ENCODE measurements at regions not wholly inside any gene's neighbourhood (a gene's known extent, or its start where the extent isn't known, plus 50 kb on each side); places are given as distances from the start of the nearest gene placed in this dataset.

GRCh38 chr1:223486932-223487886 lies 94.0 kb downstream of the CCDC185 start:
- Histone ChIP-seq H3K4me3 (no peak overlapping the region), H3K79me2 (no peaks in the 10 kb centered on the region), H3K27me3 (peaks cover 11% of the 10 kb centered on the region), H4K20me1 (ENCODE audit: insufficient read depth, poor library complexity, severe bottlenecking) (no peaks in the 10 kb centered on the region), H3K4me2 (no peak overlapping the region), H3K9me2 (replicated peaks; ENCODE audit: insufficient read depth) (no peaks in the 10 kb centered on the region), H3K36me3 (replicated peaks; ENCODE audit: insufficient read depth, low read depth) (no peaks in the 10 kb centered on the region), H3K9me3 (ENCODE audit: low read depth) (no peaks in the 10 kb centered on the region), H3K4me1 (ENCODE audit: insufficient read depth) (no peaks in the 10 kb centered on the region), H2AFZ (no peak overlapping the region), H3K27ac (no peak overlapping the region)
- 70% methylated on average over 10 of the region's 10 CpGs for WGBS (ENCODE audit: low lambda C conversion rate, missing lambda C conversion rate)
- no peak for DNase-seq (ENCODE audit: low spot score)
- TF ChIP-seq EZH2 (IDR thresholded peaks at IDR 0.05; ENCODE audit: borderline replicate concordance): no peak

DNA sequence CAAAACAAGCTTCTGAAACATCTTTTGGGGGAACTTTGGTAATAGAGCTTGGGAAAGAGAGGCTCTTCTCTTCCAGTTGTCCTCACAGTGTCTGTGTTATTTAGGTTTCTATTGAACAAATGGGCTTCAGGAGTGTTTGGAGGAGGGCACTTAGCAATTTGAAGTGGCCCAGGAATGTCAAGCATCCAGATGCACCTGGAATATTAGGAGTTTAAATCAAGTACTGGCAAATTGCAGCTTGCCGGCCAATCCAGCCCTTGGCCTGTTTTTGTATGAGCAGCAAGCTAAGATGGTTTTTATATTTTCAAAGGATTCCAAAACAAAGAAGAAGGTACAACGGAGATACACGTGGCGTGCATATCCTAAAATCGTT lies 94.7 kb downstream of the CCDC185 start:
- WGBS (ENCODE audit: low lambda C conversion rate, missing lambda C conversion rate): 84% methylated on average over 5 of the region's 5 CpGs

DNA sequence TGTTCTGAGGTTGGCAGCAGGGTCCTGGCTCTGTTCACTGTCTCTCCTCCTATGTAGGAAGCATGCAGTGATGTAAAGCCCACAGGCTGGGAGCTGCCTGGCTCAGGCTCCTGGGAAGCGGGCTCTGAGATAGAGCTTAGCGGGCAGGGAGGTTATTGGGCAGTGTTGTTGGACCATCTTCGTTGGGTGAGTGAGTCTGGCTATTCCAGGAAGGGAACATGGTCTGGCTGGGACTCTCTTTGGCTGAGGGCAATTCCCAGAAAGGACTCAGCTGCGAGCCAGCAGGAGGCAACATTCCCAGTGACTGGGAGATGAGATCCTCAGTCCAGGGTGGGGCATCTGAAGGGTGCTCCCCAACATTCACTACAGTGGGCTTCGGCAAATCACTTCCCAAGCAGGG lies 96.2 kb downstream of the CCDC185 start:
- Histone ChIP-seq H3K4me1 (ENCODE audit: insufficient read depth) (peaks cover under 1% of the 10 kb centered on the region), H3K4me3 (no peak overlapping the region), H3K27ac (no peak overlapping the region), H3K4me2 (no peak overlapping the region), H3K9me2 (replicated peaks; ENCODE audit: insufficient read depth) (no peaks in the 10 kb centered on the region), H3K9me3 (ENCODE audit: low read depth) (no peaks in the 10 kb centered on the region), H3K36me3 (replicated peaks; ENCODE audit: insufficient read depth, low read depth) (no peaks in the 10 kb centered on the region), H3K27me3 (peaks cover 11% of the 10 kb centered on the region), H4K20me1 (ENCODE audit: insufficient read depth, poor library complexity, severe bottlenecking) (no peaks in the 10 kb centered on the region), H3K79me2 (no peaks in the 10 kb centered on the region), H2AFZ (no peak overlapping the region)
- TF ChIP-seq EZH2 (IDR thresholded peaks at IDR 0.05; ENCODE audit: borderline replicate concordance) (no peak), CTCF (IDR thresholded peaks at IDR 0.05; ENCODE audit: poor library complexity) (no peak), EZH2phosphoT487 (IDR thresholded peaks at IDR 0.05; ENCODE audit: low read depth, severe bottlenecking, unreplicated experiment) (no peak)
- WGBS (ENCODE audit: low lambda C conversion rate, missing lambda C conversion rate): 93% methylated on average over 5 of the region's 5 CpGs
- no peak for DNase-seq (ENCODE audit: low spot score)

More for the DNA sequence above, 94.7 kb downstream of the CCDC185 start:
- TF ChIP-seq EZH2 (IDR thresholded peaks at IDR 0.05; ENCODE audit: borderline replicate concordance) (no peak), EZH2phosphoT487 (IDR thresholded peaks at IDR 0.05; ENCODE audit: low read depth, severe bottlenecking, unreplicated experiment) (no peak), CTCF (IDR thresholded peaks at IDR 0.05; ENCODE audit: poor library complexity) (no peak)
- H4K20me1 ChIP-seq (ENCODE audit: insufficient read depth, poor library complexity, severe bottlenecking): no peaks in the 10 kb centered on the region
- DNase-seq (ENCODE audit: low spot score): no peak
- H3K9me3 ChIP-seq (ENCODE audit: low read depth): no peaks in the 10 kb centered on the region
- H3K4me1 ChIP-seq (ENCODE audit: insufficient read depth): no peaks in the 10 kb centered on the region
- H3K79me2 ChIP-seq: no peaks in the 10 kb centered on the region
- no peaks in the 10 kb centered on the region for H3K9me2 ChIP-seq (replicated peaks; ENCODE audit: insufficient read depth)
- no peak overlapping the region for H3K4me3 ChIP-seq
- no peak overlapping the region for H2AFZ ChIP-seq
- no peaks in the 10 kb centered on the region for H3K36me3 ChIP-seq (replicated peaks; ENCODE audit: insufficient read depth, low read depth)
- H3K4me2 ChIP-seq: no peak overlapping the region
- no peak overlapping the region for H3K27ac ChIP-seq
- peaks cover 11% of the 10 kb centered on the region for H3K27me3 ChIP-seq

DNA sequence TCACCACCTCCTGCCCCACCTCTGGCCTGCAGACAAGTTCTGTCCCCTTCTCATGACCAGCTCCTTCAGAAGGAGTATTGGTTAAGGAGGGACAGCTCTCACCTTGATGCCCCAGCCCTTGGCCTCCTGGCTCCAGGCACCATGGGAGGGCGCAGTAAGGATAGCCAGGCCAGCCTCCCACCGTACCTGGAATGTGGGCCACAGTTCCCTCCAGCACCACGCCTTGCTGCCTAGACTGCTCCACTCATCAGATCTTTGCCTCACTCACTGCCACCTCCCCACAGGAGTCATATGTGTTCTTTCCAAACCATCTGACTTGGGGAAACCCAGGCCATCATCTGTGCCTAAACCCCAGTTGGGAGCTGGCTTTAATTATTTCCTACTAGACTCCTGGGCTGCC lies 97.0 kb downstream of the CCDC185 start:
- H3K27me3 ChIP-seq: peaks cover 11% of the 10 kb centered on the region
- no peaks in the 10 kb centered on the region for H3K79me2 ChIP-seq
- H3K9me3 ChIP-seq (ENCODE audit: low read depth): no peaks in the 10 kb centered on the region
- H3K9me2 ChIP-seq (replicated peaks; ENCODE audit: insufficient read depth): no peaks in the 10 kb centered on the region
- H2AFZ ChIP-seq: no peak overlapping the region
- no peak overlapping the region for H3K4me3 ChIP-seq
- no peaks in the 10 kb centered on the region for H4K20me1 ChIP-seq (ENCODE audit: insufficient read depth, poor library complexity, severe bottlenecking)
- H3K4me1 ChIP-seq (ENCODE audit: insufficient read depth): peaks cover 5% of the 10 kb centered on the region
- no peak overlapping the region for H3K4me2 ChIP-seq
- no peaks in the 10 kb centered on the region for H3K36me3 ChIP-seq (replicated peaks; ENCODE audit: insufficient read depth, low read depth)
- no peak for DNase-seq (ENCODE audit: low spot score)
- TF ChIP-seq EZH2phosphoT487 (IDR thresholded peaks at IDR 0.05; ENCODE audit: low read depth, severe bottlenecking, unreplicated experiment): no peak
- TF ChIP-seq CTCF (IDR thresholded peaks at IDR 0.05; ENCODE audit: poor library complexity): no peak
- no peak for TF ChIP-seq EZH2 (IDR thresholded peaks at IDR 0.05; ENCODE audit: borderline replicate concordance)
- WGBS (ENCODE audit: low lambda C conversion rate, missing lambda C conversion rate): 97% methylated on average over 3 of the region's 3 CpGs
- no peak overlapping the region for H3K27ac ChIP-seq
